Fibroblast of skin of right quadriceps (primary cell): ENCODE measurements at regions not wholly inside any gene's neighbourhood (a gene's known extent, or its start where the extent isn't known, plus 50 kb on each side); places are given as distances from the start of the nearest gene placed in this dataset.
"Not testable (repeated sequence)": the region's sequence is repeated elsewhere in the genome, so short reads cannot be mapped to it uniquely, and the experiment has no call there.

Source experiments
- DNase-seq: peaks from one replicate; pipeline ENCODE4 v3.0.0-alpha.2; 2013

DNA sequence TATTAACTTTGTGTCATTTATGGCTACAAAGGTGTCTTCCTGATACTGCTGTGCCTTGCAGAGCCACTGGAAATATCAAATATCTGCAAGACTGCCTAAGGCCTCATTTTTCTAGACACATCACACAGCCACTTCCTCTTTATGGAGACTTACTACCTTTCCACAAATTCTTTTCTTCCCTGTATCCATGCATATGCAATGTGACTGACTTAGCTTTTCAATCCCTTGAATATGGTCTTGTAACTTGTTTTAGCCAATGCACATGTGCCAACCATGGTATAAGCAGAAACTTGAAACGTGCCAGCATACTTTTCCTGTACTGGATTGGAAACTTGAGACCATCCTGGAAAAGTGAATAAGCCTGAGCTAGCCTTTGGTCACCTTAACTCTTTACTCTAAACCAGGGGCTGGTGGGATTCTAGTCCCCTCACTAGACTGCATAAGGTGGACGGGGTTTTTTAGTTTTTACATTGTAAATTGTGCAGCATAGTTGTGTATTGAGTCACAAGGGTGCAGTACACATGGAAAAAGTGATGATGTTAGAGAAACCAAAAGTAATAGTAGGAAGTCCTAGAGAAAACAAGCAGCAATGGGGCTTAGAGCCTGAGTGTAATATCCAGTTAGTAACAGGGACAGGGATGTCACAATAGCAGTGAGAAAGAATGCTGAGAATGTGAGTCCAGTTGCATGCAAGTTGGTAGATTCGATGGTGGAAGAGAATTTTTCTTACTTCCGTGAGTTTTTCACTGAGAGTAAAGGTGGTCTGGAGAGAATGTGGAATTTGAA is 879.5 kb downstream of the SORCS1 start:
- DNase-seq: peak; percentile 47

DNA sequence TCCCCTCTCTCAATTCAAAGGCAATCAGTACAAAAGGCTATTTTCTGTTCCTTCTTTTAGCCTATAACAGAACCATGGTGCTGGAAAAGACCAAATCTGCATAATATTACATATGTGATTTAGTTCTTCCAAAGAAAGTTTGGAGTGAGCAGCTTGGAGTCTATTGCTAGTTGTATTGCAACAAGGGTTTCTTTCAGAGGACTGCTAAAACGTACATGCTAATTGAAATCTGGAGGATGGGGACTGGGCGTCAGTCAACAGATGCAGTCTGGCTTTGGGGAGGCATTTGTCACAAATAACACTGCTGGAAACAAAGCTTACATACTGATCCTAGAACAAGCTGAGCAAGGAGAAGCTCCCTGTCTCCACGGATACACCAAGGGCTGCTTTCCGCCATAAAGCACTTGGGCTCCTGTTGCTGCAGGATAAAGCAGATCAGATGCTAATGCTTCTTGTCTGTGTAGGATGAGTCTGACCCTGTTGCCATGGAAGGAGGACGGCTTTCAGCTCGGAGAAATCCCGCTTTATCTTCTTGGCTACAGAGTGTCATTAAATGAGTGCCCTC is 883.5 kb downstream of the SORCS1 start:
- no peak for DNase-seq

DNA sequence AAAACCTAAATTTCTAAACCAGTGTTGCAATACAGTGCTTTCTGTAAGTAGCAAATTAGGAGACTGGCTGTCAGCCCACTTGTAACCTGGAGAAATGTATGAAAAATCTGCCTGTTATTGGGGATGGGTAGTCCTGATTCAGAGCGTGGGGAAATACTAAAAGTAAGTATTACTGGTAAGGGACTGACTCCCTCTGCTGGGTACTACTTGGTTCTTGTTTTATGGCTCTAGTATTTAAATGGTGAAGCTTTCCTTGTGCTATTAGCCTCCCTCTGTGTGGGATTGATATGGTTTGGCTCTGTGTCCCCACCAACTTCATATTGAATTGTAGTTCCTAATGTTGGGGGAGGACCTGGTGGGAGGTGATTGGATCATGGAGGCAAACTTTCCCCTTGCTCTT is 886.1 kb downstream of the SORCS1 start:
- DNase-seq: peak; percentile 14

DNA sequence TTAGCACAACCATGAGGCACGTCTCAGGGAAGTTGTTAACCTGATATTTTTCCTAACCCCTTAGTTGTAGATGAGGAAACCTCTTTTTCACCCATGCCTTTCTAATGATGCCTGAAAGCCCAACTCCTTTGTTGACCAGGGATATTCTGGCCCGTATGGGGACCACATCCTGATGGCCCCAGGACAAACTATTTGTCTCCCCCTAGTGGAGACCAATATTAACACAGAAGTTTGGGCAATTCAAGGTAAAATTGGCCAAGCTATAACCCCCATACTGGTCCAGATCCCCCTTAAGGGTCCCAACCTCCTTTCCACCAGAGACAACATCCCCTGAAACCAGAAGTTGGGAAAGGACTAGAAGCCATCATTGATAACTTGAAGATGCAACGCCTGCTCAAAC is 893.3 kb downstream of the SORCS1 start:
- DNase-seq: no peak

DNA sequence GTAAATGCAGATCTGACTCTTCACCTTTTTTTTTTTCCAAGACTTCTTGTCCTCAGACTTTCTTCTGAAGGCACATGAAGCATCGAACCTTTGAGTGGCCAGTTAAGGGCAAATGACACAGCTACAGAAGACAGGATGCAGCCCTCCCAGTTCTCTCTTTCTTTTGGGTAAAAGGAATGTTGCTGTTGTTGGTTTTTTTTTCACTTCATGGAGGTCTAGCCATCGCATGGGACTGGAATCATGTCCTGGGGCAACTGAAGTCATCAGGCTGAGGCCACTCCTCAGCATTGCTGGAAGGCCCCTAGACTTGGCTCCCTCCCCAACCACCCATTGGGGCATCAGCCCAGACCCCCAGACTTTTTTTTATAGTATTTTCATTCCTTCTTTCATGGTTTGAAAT is 896.5 kb downstream of the SORCS1 start:
- DNase-seq: no peak

DNA sequence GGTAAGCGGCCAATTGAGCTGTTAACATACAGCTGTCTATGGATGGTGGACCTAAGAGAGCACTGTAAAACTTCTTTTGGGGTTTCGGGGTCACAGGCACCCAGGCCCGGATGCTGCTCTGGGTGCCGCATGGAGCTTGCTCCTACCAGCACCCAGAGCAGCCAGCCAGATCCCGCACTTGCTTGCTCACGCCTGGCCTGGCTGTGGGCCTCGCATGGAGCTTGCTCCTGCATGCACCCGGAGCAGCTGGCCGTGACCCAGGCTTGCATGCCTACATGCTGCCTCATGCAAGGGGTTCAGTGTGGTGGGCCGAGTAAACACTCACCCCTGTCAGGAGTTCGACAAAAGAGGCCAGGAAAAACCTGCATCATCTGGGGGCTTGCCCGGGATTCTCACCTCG is 896.9 kb downstream of the SORCS1 start:
- DNase-seq: no peak

DNA sequence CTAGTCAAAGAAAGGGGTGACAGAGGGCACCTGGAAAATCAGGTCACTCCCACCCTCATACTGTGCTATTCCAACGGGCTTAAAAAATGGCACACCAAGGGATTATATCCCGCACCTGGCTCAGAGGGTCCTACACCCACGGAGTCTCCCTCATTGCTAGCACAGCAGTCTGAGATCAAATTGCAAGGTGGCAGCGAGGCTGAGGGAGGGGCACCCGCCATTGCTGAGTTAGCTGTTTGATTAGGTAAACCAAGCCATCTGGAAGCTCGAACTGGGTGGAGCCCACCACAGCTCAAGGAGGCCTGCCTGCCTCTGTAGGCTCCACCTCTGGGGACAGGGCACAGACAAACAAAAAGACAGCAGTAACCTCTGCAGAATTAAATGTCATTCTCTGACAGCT is 907.1 kb downstream of the SORCS1 start:
- DNase-seq: not testable (repeated sequence)

DNA sequence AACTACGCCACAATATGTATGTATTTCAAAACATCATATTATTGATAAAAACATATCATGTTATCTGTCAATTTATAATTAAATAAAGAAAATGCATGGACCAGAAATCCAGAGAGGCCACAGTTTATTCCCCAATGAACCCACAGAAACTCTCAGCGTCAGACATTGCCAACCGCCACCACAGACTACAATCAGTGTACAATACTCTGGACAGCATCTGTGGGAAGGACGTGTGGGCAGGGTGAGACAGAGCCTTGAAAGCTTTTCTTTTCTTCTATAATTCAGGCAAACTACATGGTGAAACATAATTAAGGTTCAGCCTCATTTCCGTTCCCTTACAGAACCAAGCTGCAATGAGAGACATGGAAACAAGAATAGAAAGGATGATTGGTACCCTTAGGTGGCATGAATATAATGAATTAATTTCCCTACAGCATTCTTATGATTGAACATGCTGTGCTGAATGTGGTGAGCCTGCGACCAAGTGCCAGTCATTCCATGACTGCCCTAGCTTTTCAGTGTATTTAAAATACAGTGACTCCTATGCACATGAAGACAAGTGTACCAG is 909.3 kb downstream of the SORCS1 start:
- DNase-seq: no peak

DNA sequence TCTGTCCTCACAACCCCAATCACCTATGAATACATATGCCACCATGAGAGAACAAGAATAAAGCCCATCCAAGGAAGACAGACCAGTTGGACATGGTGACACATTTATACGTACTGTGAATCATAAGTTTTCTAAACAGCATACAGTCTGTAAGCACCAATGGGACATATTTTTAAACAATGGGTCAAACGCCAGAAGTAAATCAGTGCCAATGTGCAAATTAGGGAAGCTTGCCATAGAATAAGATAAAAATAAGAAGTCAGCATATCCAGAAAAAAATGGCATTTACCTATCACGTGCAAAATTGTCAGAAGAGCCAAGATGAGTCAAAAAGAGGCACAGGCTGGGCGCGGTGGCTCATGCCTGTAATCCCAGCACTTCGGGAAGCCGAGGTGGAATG is 910.4 kb downstream of the SORCS1 start:
- DNase-seq: no peak

DNA sequence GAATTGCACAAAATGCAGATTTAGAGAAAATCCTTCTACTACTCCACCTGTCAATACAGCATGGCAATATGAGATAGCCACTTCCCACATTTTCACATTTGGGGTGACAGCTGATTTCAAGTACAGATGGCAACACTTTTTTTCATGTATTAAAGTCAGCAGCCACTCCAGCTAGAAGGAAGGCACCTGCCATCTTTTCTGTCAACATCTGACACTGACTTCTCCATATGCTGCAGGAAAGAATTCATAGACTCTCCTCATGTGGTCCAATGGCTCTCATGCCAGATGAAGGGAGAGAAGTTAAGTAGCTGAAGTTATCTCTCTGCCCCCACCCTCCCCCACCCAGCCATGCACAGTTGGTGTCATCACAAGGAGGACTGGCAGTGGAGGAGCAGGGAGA is 912.0 kb downstream of the SORCS1 start:
- DNase-seq: no peak

DNA sequence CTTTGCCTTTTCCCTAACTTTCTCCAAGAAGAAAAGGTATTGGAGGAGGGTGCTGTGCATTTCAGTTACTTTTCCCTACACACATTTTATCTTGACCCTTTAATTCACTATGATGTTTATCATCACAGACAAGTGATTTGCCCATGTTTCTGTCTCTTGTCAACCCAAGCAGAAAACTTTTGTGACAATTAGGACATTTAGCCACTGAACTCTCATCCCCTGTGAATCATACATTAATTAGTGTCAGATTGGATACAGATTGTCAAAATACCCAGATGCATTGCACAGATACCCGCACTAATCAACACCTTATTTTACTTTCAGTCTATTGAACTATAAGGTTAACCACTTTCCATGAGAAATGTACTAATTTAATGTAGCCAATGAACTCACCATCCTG is 912.9 kb downstream of the SORCS1 start:
- DNase-seq: no peak

DNA sequence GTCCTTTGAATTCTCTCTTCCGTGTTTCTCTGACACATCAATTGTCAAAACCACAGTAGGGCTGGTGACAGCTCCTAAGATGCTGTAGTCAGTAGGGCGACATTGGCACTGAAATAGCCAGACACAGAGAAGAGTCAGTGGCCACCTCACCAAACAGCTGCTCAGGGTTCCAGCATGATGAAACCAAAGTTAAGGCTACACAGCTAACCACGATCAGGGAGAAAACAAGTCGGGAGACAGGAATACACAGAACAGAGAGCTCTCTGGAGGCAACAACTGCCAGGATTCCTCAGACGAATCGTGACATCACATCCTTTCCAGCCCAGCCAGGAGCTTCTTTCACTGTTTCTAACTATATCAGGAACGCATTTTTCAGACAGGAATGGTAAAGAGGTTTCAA is 922.2 kb downstream of the SORCS1 start:
- no peak for DNase-seq

DNA sequence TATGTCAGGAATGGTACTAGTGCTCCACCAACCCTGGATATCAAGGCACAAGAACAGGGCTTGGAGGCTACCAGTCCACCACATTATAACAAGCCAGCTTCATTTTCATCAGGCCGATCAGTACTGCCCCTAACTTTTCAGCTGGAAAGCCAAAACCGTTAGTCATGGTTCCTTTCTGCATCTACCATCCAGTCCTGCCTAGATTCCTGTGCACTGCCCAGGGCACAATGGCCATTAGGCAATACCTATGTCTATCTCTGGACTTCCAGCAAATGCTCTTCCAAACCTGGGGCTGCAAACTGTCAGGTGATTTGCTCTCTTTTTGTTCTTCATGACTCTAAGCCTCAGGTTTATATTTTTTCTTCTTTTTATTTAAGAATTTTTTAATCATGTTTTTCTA is 937.7 kb downstream of the SORCS1 start:
- DNase-seq: no peak

DNA sequence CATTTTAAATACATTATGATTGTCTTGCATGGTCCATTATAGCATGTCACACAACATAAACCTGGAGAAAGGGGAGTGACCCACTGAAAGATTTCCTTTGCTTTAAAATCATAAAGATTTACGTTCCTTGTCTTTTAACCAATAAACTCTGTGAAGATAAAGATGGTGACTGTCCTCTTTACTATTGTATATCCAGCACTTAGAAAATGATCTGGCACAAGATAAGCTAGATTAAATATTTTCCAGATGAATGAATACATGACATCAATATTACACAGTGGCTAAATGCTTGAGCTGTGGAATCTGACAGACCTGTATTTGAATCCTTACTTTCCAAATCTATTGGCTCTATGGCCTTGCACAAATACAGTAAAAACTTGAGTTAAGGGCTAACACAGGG is 938.4 kb downstream of the SORCS1 start:
- peak; percentile 1 for DNase-seq

DNA sequence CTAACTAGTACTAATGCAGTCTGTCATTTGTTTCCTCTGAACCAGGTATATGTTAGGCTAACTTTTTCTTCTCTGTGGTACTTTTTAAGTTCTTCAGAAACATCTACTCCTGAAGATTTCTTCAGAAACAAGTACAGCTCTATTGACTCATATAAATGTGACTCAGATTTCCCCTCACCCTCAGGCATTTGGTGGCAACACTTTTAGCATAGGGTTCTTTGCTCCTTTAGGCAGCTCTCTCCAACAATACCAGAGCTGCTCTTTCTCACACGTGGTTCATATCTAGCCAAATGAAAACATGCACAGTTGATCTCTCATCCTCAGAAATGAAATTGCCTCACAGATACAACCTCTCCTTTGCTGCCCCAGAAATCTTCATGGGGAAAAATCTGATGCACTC is 939.8 kb downstream of the SORCS1 start:
- DNase-seq: peak; percentile 56

DNA sequence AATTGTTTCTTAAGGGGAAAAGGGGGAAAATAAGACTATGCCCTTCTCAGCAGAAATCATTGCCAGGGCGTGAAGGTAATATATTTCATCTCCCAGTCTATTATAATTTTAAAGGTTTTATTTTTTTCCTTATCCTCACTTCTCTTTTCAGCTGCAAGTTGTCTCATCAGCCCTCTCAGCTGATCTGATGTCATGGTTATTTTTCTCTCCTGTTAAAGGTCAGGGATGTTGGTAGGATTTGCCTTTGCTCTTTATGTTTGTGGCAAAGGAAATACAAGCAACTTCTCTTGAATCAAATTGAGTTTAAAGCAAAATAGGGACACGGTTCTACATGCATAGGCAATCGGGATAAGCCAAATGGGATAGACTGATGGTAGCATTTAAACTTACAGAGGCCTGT is 946.9 kb downstream of the SORCS1 start:
- no peak for DNase-seq

DNA sequence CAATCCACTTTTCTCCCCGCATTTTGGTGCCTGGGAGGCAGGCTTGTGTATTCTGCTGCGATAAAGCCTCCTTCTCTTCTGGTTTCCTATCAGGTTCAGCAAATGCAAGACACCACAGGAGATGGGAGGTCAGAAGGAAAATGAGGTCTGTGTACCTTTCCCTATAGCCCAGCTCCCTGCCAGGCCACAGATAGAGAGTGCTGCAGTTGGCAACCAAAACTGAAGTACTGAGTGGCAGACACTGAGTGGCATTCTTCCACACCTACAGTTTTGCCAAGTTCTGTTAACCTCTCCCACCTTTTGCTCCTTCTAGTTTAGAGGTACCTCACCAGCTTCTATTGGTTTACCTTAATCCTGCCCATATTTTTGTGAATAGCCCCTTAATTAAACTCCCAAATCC is 948.4 kb downstream of the SORCS1 start:
- DNase-seq: no peak

DNA sequence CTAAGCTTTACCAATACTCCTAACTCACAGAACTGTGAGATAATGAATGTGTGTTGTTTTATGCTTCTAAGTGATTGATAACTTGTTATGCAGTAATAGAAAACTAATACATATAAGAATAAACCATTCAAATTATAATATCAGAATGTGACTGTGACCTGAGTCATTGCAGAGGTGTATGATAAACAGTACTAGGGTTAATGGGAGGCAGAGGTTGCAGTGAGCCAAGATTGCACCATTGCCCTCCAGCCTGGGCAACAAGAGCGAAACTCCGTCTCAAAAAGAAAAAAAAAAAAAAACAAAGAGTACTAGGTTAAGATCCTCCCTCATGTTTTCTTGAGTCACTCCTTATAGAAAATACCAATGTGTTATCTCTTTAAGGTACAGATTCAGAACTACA is 950.3 kb downstream of the SORCS1 start:
- no peak for DNase-seq

DNA sequence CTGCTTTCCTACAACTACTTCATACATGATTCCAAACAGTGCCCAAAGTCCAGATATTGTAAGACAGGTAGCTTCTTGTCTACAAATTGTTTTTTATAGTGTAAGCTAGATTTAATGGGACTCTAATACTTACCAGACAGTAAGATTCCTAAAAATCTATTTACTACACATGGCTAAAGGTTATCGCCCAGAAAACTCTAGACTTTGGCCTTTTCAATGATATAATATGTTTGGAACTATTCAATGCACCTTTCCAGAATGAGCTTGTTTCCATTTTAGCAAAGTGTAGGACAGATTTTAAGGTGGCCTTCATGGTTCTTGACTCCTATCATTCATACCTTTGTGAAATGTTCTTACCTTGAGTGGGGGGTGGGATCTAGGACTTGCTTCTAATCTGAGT is 951.0 kb downstream of the SORCS1 start:
- DNase-seq: no peak

DNA sequence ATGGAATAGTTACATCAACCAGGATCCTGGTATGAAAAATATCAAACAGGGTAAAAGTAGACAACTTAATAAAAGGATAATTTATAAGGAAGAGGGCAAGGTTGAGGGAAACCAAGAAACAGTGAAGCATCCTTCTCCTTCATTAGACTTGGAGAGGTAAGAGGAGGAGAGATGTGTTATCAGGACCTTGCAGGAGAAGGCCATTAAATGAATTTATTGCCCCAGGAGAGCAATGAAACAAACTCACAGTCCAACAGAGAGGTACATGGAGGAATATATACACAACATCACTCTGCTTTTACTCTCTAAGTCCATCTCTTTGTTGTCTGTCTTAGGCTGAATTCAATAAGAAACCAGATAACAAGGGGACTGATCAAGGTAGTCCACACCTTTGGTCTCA is 966.2 kb downstream of the SORCS1 start:
- DNase-seq: no peak

DNA sequence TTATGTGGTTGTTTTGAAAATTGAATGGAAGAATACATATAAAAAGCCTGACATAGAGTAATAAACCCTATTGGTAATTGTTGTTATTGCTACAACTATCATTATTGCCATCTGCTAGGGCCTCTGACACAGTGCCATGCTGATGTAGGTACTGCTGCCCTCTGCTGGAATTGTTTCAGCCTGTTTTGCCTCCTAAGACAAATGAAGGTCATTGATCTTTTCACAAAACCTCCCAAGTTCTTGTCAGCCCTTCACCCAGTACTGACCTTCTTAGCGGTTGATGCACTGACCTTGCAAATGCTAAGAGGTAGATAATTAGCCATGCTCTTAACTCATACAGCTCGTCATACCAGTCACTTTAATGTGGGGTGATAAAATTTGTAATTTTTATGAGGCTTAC is 975.2 kb downstream of the SORCS1 start:
- DNase-seq: peak; percentile 20

DNA sequence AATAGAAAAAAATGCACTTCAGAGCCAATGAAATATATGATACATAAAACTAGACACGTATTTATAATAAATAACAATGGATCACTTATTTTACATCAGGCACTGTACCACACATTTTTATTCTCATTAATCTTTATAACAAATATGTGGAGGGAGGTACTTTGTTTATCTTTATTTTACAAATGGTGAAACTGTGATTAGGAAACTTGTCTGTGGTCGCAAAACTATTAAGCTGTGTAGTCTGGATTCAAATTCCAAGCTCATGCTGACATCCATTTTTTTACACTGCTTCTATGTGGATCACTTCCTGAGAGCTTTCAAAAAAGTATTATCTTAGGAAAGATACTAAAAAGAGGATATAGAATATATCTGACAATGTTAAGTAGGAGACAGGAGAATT is 978.6 kb downstream of the SORCS1 start:
- peak; percentile 74 for DNase-seq

DNA sequence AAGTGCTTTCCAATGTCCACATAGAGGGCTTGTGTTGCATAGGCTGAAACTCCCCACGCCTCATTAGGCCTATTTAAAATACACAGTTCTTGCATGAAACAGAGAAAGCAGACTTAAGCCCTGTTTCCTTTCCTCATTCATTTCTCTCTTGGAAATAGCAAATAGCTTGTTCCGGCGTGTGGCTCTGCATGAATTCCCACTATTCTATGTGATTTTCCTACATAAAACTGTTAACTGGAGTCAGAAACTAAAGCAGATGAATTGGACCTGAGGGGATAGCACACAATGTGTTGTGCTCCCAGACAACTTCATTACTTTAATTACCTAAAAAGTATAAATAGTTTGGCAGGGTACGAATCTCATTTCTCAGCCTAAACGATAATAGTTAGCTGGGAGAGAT is 981.5 kb downstream of the SORCS1 start:
- DNase-seq: no peak

DNA sequence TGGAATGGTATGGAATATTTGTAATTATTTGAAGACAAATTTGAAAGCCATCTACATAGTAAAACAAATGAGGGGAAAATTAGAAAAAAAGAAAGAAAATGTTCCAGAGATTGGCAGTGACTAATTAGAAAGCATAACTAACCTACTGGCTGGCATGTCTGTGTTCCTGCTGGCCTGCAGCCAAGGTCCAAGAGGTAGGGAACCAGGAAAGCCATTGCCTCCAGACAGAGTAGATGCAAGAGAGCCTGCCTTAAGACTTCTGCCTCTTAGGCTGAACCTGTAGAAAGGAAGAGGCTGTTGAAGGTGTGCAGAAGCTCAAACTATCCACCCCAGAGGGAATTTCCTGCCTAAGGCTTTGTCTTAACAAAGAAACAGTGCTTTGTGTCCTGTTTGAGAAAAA is 982.0 kb downstream of the SORCS1 start:
- DNase-seq: no peak

DNA sequence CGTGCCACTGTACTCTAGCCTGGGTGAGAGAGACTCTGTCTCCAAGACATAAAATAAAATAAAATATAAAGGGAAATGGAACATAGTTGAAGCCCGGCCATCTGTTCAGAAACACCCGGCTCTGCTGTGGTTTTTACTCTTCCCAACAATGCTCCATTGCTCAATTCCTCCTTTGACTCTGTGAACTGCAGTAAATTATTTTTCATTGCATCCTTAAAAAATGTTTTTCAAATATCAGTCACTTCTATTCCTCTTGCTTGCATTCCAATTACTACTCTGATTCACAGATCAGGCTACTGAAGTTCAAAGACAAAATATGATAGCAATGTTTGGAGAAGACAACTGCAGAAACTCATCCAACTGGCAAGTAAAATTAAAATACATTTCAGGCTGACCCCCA is 983.0 kb downstream of the SORCS1 start:
- DNase-seq: peak; percentile 85
